ENCODE measurements at regions not wholly inside any gene's neighbourhood (a gene's known extent, or its start where the extent isn't known, plus 50 kb on each side); places are given as distances from the start of the nearest gene placed in this dataset.

DNA sequence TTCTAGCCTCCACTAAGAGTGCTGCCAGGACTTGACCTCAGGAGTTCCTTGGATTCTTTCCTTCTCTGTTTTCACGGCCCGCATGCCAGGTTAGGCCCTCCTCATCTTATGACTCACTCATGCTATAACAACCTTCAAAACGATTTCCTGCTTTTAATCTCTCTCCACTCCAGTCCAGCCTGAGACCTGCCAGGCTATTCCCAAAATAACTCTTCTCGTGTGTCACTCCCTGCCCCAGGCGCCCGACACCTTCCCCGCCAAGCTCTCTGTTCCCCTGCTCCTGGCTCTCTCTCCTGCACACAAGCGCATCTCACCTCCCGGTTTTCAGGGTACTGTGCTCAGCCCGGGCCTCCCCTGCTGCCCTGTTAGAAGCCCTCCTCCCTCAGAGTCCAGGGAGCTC is 64.1 kb upstream of the RPS6KA2 start:
- Histone ChIP-seq H3K4me1 (ENCODE audit: control insufficient read depth in 2 of 2, insufficient read depth in 1 of 2, low read depth in 1 of 2, low read length in 2 of 2) (peaks cover 14% of the 10 kb centered on the region in 2 donors), H3K4me2 (ENCODE audit: insufficient read depth, low read length, poor library complexity, severe bottlenecking) (no peak overlapping the region), H2AFZ (ENCODE audit: low read length) (no peak overlapping the region), H3K4me3 (ENCODE audit: low read length in 2 of 2) (no peak overlapping the region), H2BK5ac (ENCODE audit: low read length) (no peak overlapping the region), H3K9ac (ENCODE audit: low read depth, low read length, poor library complexity) (no peak overlapping the region), H3K36me3 (replicated peaks in 1 of 2; ENCODE audit: control insufficient read depth in 2 of 2, insufficient read depth in 2 of 2, low read length in 2 of 2) (no peaks in the 10 kb centered on the region), H2BK15ac (ENCODE audit: low read length) (no peak overlapping the region), H4K8ac (ENCODE audit: low read depth, low read length) (no peak overlapping the region), H3K23ac (ENCODE audit: low read depth, low read length, poor library complexity) (no peak overlapping the region), H3K18ac (ENCODE audit: low read length) (no peak overlapping the region), H3K27ac (replicated peaks; ENCODE audit: low read length) (no peak overlapping the region), H3K27me3 (ENCODE audit: control insufficient read depth in 3 of 3, insufficient read depth in 3 of 3, low read depth in 1 of 3, low read length in 3 of 3) (no peaks in the 10 kb centered on the region), H4K91ac (ENCODE audit: low read depth, low read length, poor library complexity) (no peak overlapping the region), H2AK5ac (ENCODE audit: low read depth, low read length) (no peak overlapping the region), H3K14ac (ENCODE audit: low read length) (peak overlapping the region; percentile 42), H2BK120ac (ENCODE audit: low read depth, low read length) (no peak overlapping the region), H2BK12ac (ENCODE audit: low read length) (no peak overlapping the region), H3K9me3 (replicated peaks in 1 of 2; ENCODE audit: control insufficient read depth in 2 of 2, insufficient read depth in 1 of 2, low read depth in 1 of 2, low read length in 2 of 2) (no peaks in the 10 kb centered on the region), H3K4ac (ENCODE audit: low read length) (no peak overlapping the region), H3K79me1 (ENCODE audit: low read depth, low read length) (no peaks in the 10 kb centered on the region)
- WGBS, 2 donors (ENCODE audit: extremely low coverage in 2 of 2, insufficient read length in 2 of 2, insufficient replicate concordance in 1 of 2): no CpG with 5 or more reads among the region's 10 CpGs
- DNase-seq (ENCODE audit: low spot score): no peak

DNA sequence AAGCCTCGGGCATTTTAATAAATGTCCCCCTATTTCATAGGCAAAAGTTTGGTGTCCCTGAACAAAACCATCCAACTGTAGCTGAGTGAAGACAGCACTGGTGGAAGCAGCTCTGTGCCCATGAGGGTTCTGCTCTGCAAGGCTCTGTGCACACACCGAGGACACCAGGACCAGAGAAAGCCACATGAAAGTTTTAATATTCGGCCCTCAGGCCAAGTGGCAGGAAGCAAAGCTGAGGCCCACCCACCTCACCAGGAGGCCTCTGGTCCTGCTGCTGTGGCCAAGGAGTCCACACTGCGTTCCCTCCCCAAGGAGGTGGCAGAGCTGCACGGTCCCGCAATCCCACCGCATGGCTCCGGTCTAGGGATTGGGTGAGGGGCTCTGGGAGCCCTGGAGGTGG is 62.6 kb upstream of the RPS6KA2 start:
- WGBS, 2 donors (ENCODE audit: extremely low coverage in 2 of 2, insufficient read length in 2 of 2, insufficient replicate concordance in 1 of 2): no CpG with 5 or more reads among the region's 8 CpGs
- no peak for DNase-seq (ENCODE audit: low spot score)
- H4K8ac ChIP-seq (ENCODE audit: low read depth, low read length): no peak overlapping the region

DNA sequence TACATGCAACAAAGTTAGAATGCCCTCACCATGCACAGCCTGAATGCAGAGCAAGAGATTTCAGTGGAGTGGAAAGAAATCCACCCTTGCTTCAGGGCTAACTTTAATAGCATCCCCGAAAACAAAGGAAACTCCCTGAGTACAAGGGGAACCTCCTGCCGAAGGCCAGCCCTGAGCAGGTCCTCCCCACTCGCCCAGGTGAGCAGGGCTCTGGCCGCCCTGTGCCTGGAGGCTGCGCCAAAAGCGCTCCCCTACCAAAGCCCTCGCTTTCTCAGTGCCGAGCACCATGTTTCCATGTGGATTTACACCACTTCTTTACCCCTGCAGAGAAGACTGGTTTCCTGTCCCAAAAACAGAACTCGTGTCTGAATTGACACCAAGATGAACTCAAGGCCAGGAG is 61.9 kb upstream of the RPS6KA2 start:
- no peak overlapping the region for H3K4ac ChIP-seq (ENCODE audit: low read length)
- no peaks in the 10 kb centered on the region for H3K9me3 ChIP-seq (replicated peaks in 1 of 2; ENCODE audit: control insufficient read depth in 2 of 2, insufficient read depth in 1 of 2, low read depth in 1 of 2, low read length in 2 of 2)
- no peaks in the 10 kb centered on the region for H3K27me3 ChIP-seq (ENCODE audit: control insufficient read depth in 3 of 3, insufficient read depth in 3 of 3, low read depth in 1 of 3, low read length in 3 of 3)
- H2BK12ac ChIP-seq (ENCODE audit: low read length): no peak overlapping the region
- no peak overlapping the region for H4K91ac ChIP-seq (ENCODE audit: low read depth, low read length, poor library complexity)
- no peak overlapping the region for H3K14ac ChIP-seq (ENCODE audit: low read length)
- no peak overlapping the region for H4K8ac ChIP-seq (ENCODE audit: low read depth, low read length)
- DNase-seq (ENCODE audit: low spot score): no peak
- no CpG with 5 or more reads among the region's 9 CpGs for WGBS, 2 donors (ENCODE audit: extremely low coverage in 2 of 2, insufficient read length in 2 of 2, insufficient replicate concordance in 1 of 2)
- no peak overlapping the region for H2BK120ac ChIP-seq (ENCODE audit: low read depth, low read length)
- H3K4me2 ChIP-seq (ENCODE audit: insufficient read depth, low read length, poor library complexity, severe bottlenecking): no peak overlapping the region
- H3K9ac ChIP-seq (ENCODE audit: low read depth, low read length, poor library complexity): no peak overlapping the region
- H3K4me1 ChIP-seq (ENCODE audit: control insufficient read depth in 2 of 2, insufficient read depth in 1 of 2, low read depth in 1 of 2, low read length in 2 of 2): peaks cover 14 to 18% of the 10 kb centered on the region in 2 donors
- H2AK5ac ChIP-seq (ENCODE audit: low read depth, low read length): no peak overlapping the region
- H3K18ac ChIP-seq (ENCODE audit: low read length): no peak overlapping the region
- H3K79me1 ChIP-seq (ENCODE audit: low read depth, low read length): no peaks in the 10 kb centered on the region
- no peak overlapping the region for H2BK5ac ChIP-seq (ENCODE audit: low read length)
- H2BK15ac ChIP-seq (ENCODE audit: low read length): no peak overlapping the region
- no peak overlapping the region for H3K4me3 ChIP-seq (ENCODE audit: low read length in 2 of 2)
- no peaks in the 10 kb centered on the region for H3K36me3 ChIP-seq (replicated peaks in 1 of 2; ENCODE audit: control insufficient read depth in 2 of 2, insufficient read depth in 2 of 2, low read length in 2 of 2)
- H2AFZ ChIP-seq (ENCODE audit: low read length): no peak overlapping the region
- no peak overlapping the region for H3K23ac ChIP-seq (ENCODE audit: low read depth, low read length, poor library complexity)
- H3K27ac ChIP-seq (replicated peaks; ENCODE audit: low read length): no peak overlapping the region

More for the DNA sequence above, 62.6 kb upstream of the RPS6KA2 start:
- no peak overlapping the region for H3K4ac ChIP-seq (ENCODE audit: low read length)
- peak overlapping the region; percentile 42 for H3K18ac ChIP-seq (ENCODE audit: low read length)
- no peaks in the 10 kb centered on the region for H3K9me3 ChIP-seq (replicated peaks in 1 of 2; ENCODE audit: control insufficient read depth in 2 of 2, insufficient read depth in 1 of 2, low read depth in 1 of 2, low read length in 2 of 2)
- no peak overlapping the region for H2BK12ac ChIP-seq (ENCODE audit: low read length)
- no peak overlapping the region for H3K27ac ChIP-seq (replicated peaks; ENCODE audit: low read length)
- H2AK5ac ChIP-seq (ENCODE audit: low read depth, low read length): no peak overlapping the region
- no peak overlapping the region for H3K9ac ChIP-seq (ENCODE audit: low read depth, low read length, poor library complexity)
- H3K4me3 ChIP-seq (ENCODE audit: low read length in 2 of 2): no peak overlapping the region
- no peak overlapping the region for H3K23ac ChIP-seq (ENCODE audit: low read depth, low read length, poor library complexity)
- no peak overlapping the region for H2BK120ac ChIP-seq (ENCODE audit: low read depth, low read length)
- H4K91ac ChIP-seq (ENCODE audit: low read depth, low read length, poor library complexity): no peak overlapping the region
- H3K4me2 ChIP-seq (ENCODE audit: insufficient read depth, low read length, poor library complexity, severe bottlenecking): no peak overlapping the region
- H3K27me3 ChIP-seq (ENCODE audit: control insufficient read depth in 3 of 3, insufficient read depth in 3 of 3, low read depth in 1 of 3, low read length in 3 of 3): no peaks in the 10 kb centered on the region
- H3K14ac ChIP-seq (ENCODE audit: low read length): no peak overlapping the region
- H3K36me3 ChIP-seq (replicated peaks in 1 of 2; ENCODE audit: control insufficient read depth in 2 of 2, insufficient read depth in 2 of 2, low read length in 2 of 2): no peaks in the 10 kb centered on the region
- no peak overlapping the region for H2BK15ac ChIP-seq (ENCODE audit: low read length)
- no peaks in the 10 kb centered on the region for H3K79me1 ChIP-seq (ENCODE audit: low read depth, low read length)
- H2BK5ac ChIP-seq (ENCODE audit: low read length): no peak overlapping the region
- peaks cover 14% of the 10 kb centered on the region in 2 donors for H3K4me1 ChIP-seq (ENCODE audit: control insufficient read depth in 2 of 2, insufficient read depth in 1 of 2, low read depth in 1 of 2, low read length in 2 of 2)
- no peak overlapping the region for H2AFZ ChIP-seq (ENCODE audit: low read length)

DNA sequence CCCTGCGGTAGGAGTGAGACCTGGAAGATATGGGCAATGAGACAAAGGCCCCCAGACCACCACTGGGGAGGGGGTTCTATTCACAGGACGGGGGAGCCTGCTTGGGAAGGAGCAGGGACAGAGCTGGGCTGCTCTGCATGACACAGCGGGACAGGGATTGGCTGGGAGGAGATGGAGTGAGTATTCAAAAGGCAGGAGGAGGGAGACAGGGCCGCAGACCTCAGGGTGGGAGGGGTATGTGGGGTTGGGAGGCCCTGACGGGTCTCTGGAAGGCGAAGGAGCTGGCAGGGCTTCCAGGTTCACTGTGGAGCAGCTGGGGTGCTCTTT is 60.8 kb upstream of the RPS6KA2 start:
- peak; percentile 14 for DNase-seq (ENCODE audit: low spot score)
- no peak overlapping the region for H3K4me2 ChIP-seq (ENCODE audit: insufficient read depth, low read length, poor library complexity, severe bottlenecking)
- no peak overlapping the region for H3K9ac ChIP-seq (ENCODE audit: low read depth, low read length, poor library complexity)
- no peaks in the 10 kb centered on the region for H3K27me3 ChIP-seq (ENCODE audit: control insufficient read depth in 3 of 3, insufficient read depth in 3 of 3, low read depth in 1 of 3, low read length in 3 of 3)
- no peak overlapping the region for H3K27ac ChIP-seq (replicated peaks; ENCODE audit: low read length)
- peak overlapping the region; percentile 58 for H2AK5ac ChIP-seq (ENCODE audit: low read depth, low read length)
- H3K18ac ChIP-seq (ENCODE audit: low read length): peak overlapping the region; percentile 92
- no peak overlapping the region for H4K8ac ChIP-seq (ENCODE audit: low read depth, low read length)
- H3K9me3 ChIP-seq (replicated peaks in 1 of 2; ENCODE audit: control insufficient read depth in 2 of 2, insufficient read depth in 1 of 2, low read depth in 1 of 2, low read length in 2 of 2): no peaks in the 10 kb centered on the region
- no peaks in the 10 kb centered on the region for H3K79me1 ChIP-seq (ENCODE audit: low read depth, low read length)
- H2BK120ac ChIP-seq (ENCODE audit: low read depth, low read length): no peak overlapping the region
- H2BK15ac ChIP-seq (ENCODE audit: low read length): peak overlapping the region; percentile 46
- no peak overlapping the region for H2BK12ac ChIP-seq (ENCODE audit: low read length)
- no peak overlapping the region for H3K4ac ChIP-seq (ENCODE audit: low read length)
- H2BK5ac ChIP-seq (ENCODE audit: low read length): no peak overlapping the region
- no peak overlapping the region for H3K4me3 ChIP-seq (ENCODE audit: low read length in 2 of 2)
- peaks cover 14 to 20% of the 10 kb centered on the region in 2 donors for H3K4me1 ChIP-seq (ENCODE audit: control insufficient read depth in 2 of 2, insufficient read depth in 1 of 2, low read depth in 1 of 2, low read length in 2 of 2)
- peak overlapping the region; percentile 91 for H2AFZ ChIP-seq (ENCODE audit: low read length)
- no peak overlapping the region for H3K23ac ChIP-seq (ENCODE audit: low read depth, low read length, poor library complexity)
- WGBS, 2 donors (ENCODE audit: extremely low coverage in 2 of 2, insufficient read length in 2 of 2, insufficient replicate concordance in 1 of 2): no CpG with 5 or more reads among the region's 6 CpGs
- H3K14ac ChIP-seq (ENCODE audit: low read length): no peak overlapping the region
- no peaks in the 10 kb centered on the region for H3K36me3 ChIP-seq (replicated peaks in 1 of 2; ENCODE audit: control insufficient read depth in 2 of 2, insufficient read depth in 2 of 2, low read length in 2 of 2)
- H4K91ac ChIP-seq (ENCODE audit: low read depth, low read length, poor library complexity): no peak overlapping the region
